Suprapubic skin (tissue), 4 donors: ENCODE measurements at regions not wholly inside any gene's neighbourhood (a gene's known extent, or its start where the extent isn't known, plus 50 kb on each side); places are given as distances from the start of the nearest gene placed in this dataset.

Experiments used
- CTCF ChIP-seq, 2 donors: fragments of 200-600 bp in 1 of 2; fragments of 450-650 bp in 1 of 2; sonication (generic) in 1 of 2; IDR thresholded peaks; one replicate each; pipeline ENCODE4 v1.5.1; 2016 to 2019; ENCODE audit warnings: antibody characterized with exemption in 2 of 2, mild to moderate bottlenecking in 1 of 2, moderate library complexity in 1 of 2
- POLR2A ChIP-seq, 2 donors: fragments of 450-650 bp; IDR thresholded peaks; one replicate each; pipeline ENCODE4 v1.6.1; 2017; ENCODE audit warnings: antibody characterized with exemption in 2 of 2, mild to moderate bottlenecking in 2 of 2, moderate library complexity in 2 of 2
- POLR2AphosphoS5 ChIP-seq, 3 donors: sonication (generic); formaldehyde crosslinking; IDR thresholded peaks; one replicate each; pipeline ENCODE4 v1.6.1; 2017; ENCODE audit warnings: antibody characterized with exemption in 3 of 3

GRCh38 chr5:15069407-15069905 is 197.9 kb upstream of the ANKH start:
- TF ChIP-seq CTCF (IDR thresholded peaks at IDR 0.05) (no peak), POLR2A (IDR thresholded peaks at IDR 0.05) (no peak), POLR2AphosphoS5 (IDR thresholded peaks at IDR 0.05) (no peak)
